ENCODE measurements at regions not wholly inside any gene's neighbourhood (a gene's known extent, or its start where the extent isn't known, plus 50 kb on each side); places are given as distances from the start of the nearest gene placed in this dataset.

GRCh38 chr5:133867851-133868545 is 100.4 kb downstream of the C5orf15 start:
- peaks cover 29% of the 10 kb centered on the region for H3K4me1 ChIP-seq (ENCODE audit: insufficient read depth, low read length)
- no peaks in the 10 kb centered on the region for H3K9me3 ChIP-seq (ENCODE audit: low read length)
- H3K4me2 ChIP-seq (ENCODE audit: low read length): no peak overlapping the region
- DNase-seq (no peak), ATAC-seq (no peak)
- no peak overlapping the region for H3K9ac ChIP-seq (ENCODE audit: low read length)
- no peaks in the 10 kb centered on the region for H4K20me1 ChIP-seq (ENCODE audit: low read length)
- no peaks in the 10 kb centered on the region for H3K27me3 ChIP-seq (ENCODE audit: low read length)
- H3K9me2 ChIP-seq (replicated peaks; ENCODE audit: low read length): no peaks in the 10 kb centered on the region
- H3K27ac ChIP-seq (ENCODE audit: low read length): no peak overlapping the region
- ChIA-PET CTCF (interaction anchor here (0.6 kb wide), 1 partner anchor 213 kb away, joined by 5 read pairs; no protein-coding TSS in a partner anchor), POLR2A (ENCODE audit: unreplicated experiment) (no interaction called here)
- no TSS peak for BruUV-seq (replicated peaks)
- intact Hi-C loops (cut with micrococcal nuclease): no loop called here
- TF ChIP-seq EZH2 (IDR thresholded peaks at IDR 0.05; ENCODE audit: low read length, unreplicated experiment) (no peak), EZH2phosphoT487 (IDR thresholded peaks at IDR 0.05; ENCODE audit: borderline replicate concordance, low read length) (no peak)
- TF ChIP-seq, protein P1, sequence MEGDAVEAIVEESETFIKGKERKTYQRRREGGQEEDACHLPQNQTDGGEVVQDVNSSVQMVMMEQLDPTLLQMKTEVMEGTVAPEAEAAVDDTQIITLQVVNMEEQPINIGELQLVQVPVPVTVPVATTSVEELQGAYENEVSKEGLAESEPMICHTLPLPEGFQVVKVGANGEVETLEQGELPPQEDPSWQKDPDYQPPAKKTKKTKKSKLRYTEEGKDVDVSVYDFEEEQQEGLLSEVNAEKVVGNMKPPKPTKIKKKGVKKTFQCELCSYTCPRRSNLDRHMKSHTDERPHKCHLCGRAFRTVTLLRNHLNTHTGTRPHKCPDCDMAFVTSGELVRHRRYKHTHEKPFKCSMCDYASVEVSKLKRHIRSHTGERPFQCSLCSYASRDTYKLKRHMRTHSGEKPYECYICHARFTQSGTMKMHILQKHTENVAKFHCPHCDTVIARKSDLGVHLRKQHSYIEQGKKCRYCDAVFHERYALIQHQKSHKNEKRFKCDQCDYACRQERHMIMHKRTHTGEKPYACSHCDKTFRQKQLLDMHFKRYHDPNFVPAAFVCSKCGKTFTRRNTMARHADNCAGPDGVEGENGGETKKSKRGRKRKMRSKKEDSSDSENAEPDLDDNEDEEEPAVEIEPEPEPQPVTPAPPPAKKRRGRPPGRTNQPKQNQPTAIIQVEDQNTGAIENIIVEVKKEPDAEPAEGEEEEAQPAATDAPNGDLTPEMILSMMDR (conservative IDR thresholded peaks at IDR 0.05; ENCODE audit: low read depth, low read length): no peak
- no peaks in the 10 kb centered on the region for H3K79me2 ChIP-seq (ENCODE audit: low read length)
- H2AFZ ChIP-seq (ENCODE audit: low read length): no peak overlapping the region
- H3F3A ChIP-seq (ENCODE audit: low read length, unreplicated experiment): no peaks in the 10 kb centered on the region
- H3K4me3 ChIP-seq (ENCODE audit: low read length): no peak overlapping the region
- no peaks in the 10 kb centered on the region for H3K36me3 ChIP-seq (ENCODE audit: low read depth, low read length)

GRCh38 chr5:133867341-133867740 is 101.1 kb downstream of the C5orf15 start:
- Histone ChIP-seq H3K36me3 (ENCODE audit: low read depth, low read length) (no peaks in the 10 kb centered on the region), H3K9ac (ENCODE audit: low read length) (no peak overlapping the region), H2AFZ (ENCODE audit: low read length) (no peak overlapping the region), H3K9me2 (replicated peaks; ENCODE audit: low read length) (no peaks in the 10 kb centered on the region), H3F3A (ENCODE audit: low read length, unreplicated experiment) (no peaks in the 10 kb centered on the region), H3K27ac (ENCODE audit: low read length) (no peak overlapping the region), H3K79me2 (ENCODE audit: low read length) (no peaks in the 10 kb centered on the region), H3K9me3 (ENCODE audit: low read length) (no peaks in the 10 kb centered on the region), H4K20me1 (ENCODE audit: low read length) (no peaks in the 10 kb centered on the region), H3K27me3 (ENCODE audit: low read length) (no peaks in the 10 kb centered on the region), H3K4me1 (ENCODE audit: insufficient read depth, low read length) (peaks cover 23% of the 10 kb centered on the region), H3K4me3 (ENCODE audit: low read length) (no peak overlapping the region), H3K4me2 (ENCODE audit: low read length) (no peak overlapping the region)
- ChIA-PET CTCF (interaction anchor here (0.6 kb wide), 1 partner anchor 212 kb away, joined by 5 read pairs; no protein-coding TSS in a partner anchor), POLR2A (ENCODE audit: unreplicated experiment) (no interaction called here)
- no TSS peak for BruUV-seq (replicated peaks)
- intact Hi-C loops (cut with micrococcal nuclease): no loop called here
- TF ChIP-seq EZH2phosphoT487 (IDR thresholded peaks at IDR 0.05; ENCODE audit: borderline replicate concordance, low read length): no peak
- no peak for TF ChIP-seq EZH2 (IDR thresholded peaks at IDR 0.05; ENCODE audit: low read length, unreplicated experiment)
- TF ChIP-seq, protein P1 (conservative IDR thresholded peaks at IDR 0.05; ENCODE audit: low read depth, low read length): no peak
- DNase-seq (no peak), ATAC-seq (no peak)

DNA sequence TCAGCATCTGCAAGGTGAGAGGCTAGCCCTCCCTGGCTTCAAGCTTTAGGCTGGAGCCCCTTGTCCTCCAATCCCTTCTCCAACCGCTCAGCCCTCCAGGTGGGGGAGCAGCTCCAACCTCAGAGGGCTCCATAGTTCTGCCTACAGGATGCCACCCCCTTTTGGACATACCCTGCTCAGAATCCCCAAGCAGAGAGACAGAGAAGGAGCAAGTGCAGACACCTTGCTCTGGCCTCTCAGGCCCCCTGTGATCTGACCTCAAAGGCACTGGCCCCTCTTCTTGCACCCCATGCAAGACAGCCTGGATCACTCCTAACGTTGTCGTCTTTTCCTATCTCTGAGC is 101.6 kb downstream of the C5orf15 start:
- Histone ChIP-seq H3K4me1 (ENCODE audit: insufficient read depth, low read length) (peaks cover 20% of the 10 kb centered on the region), H3F3A (ENCODE audit: low read length, unreplicated experiment) (no peaks in the 10 kb centered on the region), H3K9me2 (replicated peaks; ENCODE audit: low read length) (no peaks in the 10 kb centered on the region), H3K4me3 (ENCODE audit: low read length) (no peak overlapping the region), H3K36me3 (ENCODE audit: low read depth, low read length) (no peaks in the 10 kb centered on the region), H3K27ac (ENCODE audit: low read length) (no peak overlapping the region), H3K9me3 (ENCODE audit: low read length) (no peaks in the 10 kb centered on the region), H3K79me2 (ENCODE audit: low read length) (no peaks in the 10 kb centered on the region), H3K27me3 (ENCODE audit: low read length) (no peaks in the 10 kb centered on the region), H4K20me1 (ENCODE audit: low read length) (no peaks in the 10 kb centered on the region), H3K9ac (ENCODE audit: low read length) (no peak overlapping the region), H2AFZ (ENCODE audit: low read length) (no peak overlapping the region), H3K4me2 (ENCODE audit: low read length) (no peak overlapping the region)
- ATAC-seq (no peak), DNase-seq (no peak)
- ChIA-PET CTCF (no interaction called here), POLR2A (ENCODE audit: unreplicated experiment) (no interaction called here)
- no TSS peak for BruUV-seq (replicated peaks)
- TF ChIP-seq, protein P1 (conservative IDR thresholded peaks at IDR 0.05; ENCODE audit: low read depth, low read length): no peak
- TF ChIP-seq EZH2 (IDR thresholded peaks at IDR 0.05; ENCODE audit: low read length, unreplicated experiment) (no peak), EZH2phosphoT487 (IDR thresholded peaks at IDR 0.05; ENCODE audit: borderline replicate concordance, low read length) (no peak)
- intact Hi-C loops (cut with micrococcal nuclease): no loop called here

All from PC-3 (cell line).